Glutamatergic neuron (in vitro differentiated cells): ENCODE measurements at regions not wholly inside any gene's neighbourhood (a gene's known extent, or its start where the extent isn't known, plus 50 kb on each side); places are given as distances from the start of the nearest gene placed in this dataset.

ENCODE experiments used
- DNase-seq: peaks from one replicate; pipeline ENCODE4 v3.0.0; 2022
- H3K27ac Mint-ChIP-seq: one replicate; pipeline ENCODE4 v1.8.0; 2020; ENCODE audit warnings: mild to moderate bottlenecking, mixed read lengths, inconsistent platforms; ENCODE audit not compliant: unreplicated experiment
- H3K27me3 Mint-ChIP-seq: one replicate; pipeline ENCODE4 v1.8.0; 2020; ENCODE audit warnings: mild to moderate bottlenecking, moderate library complexity, mixed read lengths, inconsistent platforms; ENCODE audit not compliant: unreplicated experiment
- H3K36me3 Mint-ChIP-seq: one replicate; pipeline ENCODE4 v1.8.0; 2020; ENCODE audit warnings: mild to moderate bottlenecking, mixed read lengths, inconsistent platforms; ENCODE audit not compliant: unreplicated experiment
- H3K4me1 Mint-ChIP-seq: one replicate; pipeline ENCODE4 v1.8.0; 2020; ENCODE audit warnings: mild to moderate bottlenecking, low read depth, mixed read lengths, inconsistent platforms; ENCODE audit not compliant: unreplicated experiment
- H3K4me3 Mint-ChIP-seq: one replicate; pipeline ENCODE4 v1.8.0; 2020; ENCODE audit warnings: mild to moderate bottlenecking, mixed read lengths, inconsistent platforms; ENCODE audit not compliant: unreplicated experiment
- H3K9me3 Mint-ChIP-seq: one replicate; pipeline ENCODE4 v1.8.0; 2020; ENCODE audit warnings: mild to moderate bottlenecking, moderate library complexity, mixed read lengths, inconsistent platforms; ENCODE audit not compliant: unreplicated experiment
- TF ChIP-seq, protein P1 (sequence below): fragments of 200-600 bp; sonication (generic); IDR thresholded peaks from one replicate; pipeline ENCODE4 v1.5.0; 2021; ENCODE audit not compliant: partially characterized antibody, unreplicated experiment

DNA sequence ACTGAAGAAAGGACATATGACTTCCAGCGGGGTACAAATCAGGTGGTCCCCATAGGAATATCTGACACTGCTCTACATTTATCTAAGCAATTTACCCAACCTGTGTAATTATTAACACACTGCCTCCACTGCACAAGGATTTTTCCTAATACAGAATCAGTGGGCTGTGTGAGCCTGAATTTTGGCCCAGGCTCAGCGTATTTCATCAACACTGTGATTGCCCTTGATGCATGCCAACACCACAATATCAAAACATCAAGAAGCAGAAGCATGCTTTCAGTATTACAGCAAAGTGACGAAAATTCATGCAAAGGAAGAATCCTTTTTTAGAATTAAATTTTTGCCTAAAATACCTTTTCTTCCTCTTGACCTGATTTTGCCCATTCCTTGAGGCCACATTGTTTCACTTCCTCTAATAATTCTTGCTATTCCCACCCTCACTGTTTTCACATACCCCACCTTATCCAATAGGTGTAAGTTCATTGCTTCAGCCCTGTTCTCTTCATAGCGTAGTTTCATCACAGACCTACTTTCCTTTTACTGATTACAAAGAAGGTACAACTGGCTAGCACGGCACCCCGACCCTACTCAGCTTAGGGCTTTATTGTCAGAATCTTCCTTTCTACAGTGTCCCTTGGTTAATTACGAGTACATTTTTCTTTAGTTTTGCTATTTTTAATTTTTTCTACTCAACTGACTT lies 83.7 kb upstream of the PTCHD4 start:
- Mint-ChIP-seq H3K27me3 (no peaks in the 10 kb centered on the region), H3K27ac (no peak overlapping the region), H3K36me3 (no peaks in the 10 kb centered on the region), H3K4me3 (no peak overlapping the region), H3K4me1 (peaks cover under 1% of the 10 kb centered on the region), H3K9me3 (no peaks in the 10 kb centered on the region)
- TF ChIP-seq, protein P1, sequence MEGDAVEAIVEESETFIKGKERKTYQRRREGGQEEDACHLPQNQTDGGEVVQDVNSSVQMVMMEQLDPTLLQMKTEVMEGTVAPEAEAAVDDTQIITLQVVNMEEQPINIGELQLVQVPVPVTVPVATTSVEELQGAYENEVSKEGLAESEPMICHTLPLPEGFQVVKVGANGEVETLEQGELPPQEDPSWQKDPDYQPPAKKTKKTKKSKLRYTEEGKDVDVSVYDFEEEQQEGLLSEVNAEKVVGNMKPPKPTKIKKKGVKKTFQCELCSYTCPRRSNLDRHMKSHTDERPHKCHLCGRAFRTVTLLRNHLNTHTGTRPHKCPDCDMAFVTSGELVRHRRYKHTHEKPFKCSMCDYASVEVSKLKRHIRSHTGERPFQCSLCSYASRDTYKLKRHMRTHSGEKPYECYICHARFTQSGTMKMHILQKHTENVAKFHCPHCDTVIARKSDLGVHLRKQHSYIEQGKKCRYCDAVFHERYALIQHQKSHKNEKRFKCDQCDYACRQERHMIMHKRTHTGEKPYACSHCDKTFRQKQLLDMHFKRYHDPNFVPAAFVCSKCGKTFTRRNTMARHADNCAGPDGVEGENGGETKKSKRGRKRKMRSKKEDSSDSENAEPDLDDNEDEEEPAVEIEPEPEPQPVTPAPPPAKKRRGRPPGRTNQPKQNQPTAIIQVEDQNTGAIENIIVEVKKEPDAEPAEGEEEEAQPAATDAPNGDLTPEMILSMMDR, result no peak
- no peak for DNase-seq

GRCh38 chr6:48188158-48188557 lies 77.2 kb upstream of the PTCHD4 start:
- Mint-ChIP-seq H3K9me3 (peaks cover 1% of the 10 kb centered on the region), H3K4me1 (no peaks in the 10 kb centered on the region), H3K36me3 (no peaks in the 10 kb centered on the region), H3K27ac (no peak overlapping the region), H3K27me3 (peaks cover 2% of the 10 kb centered on the region), H3K4me3 (no peak overlapping the region)
- TF ChIP-seq, protein P1, result no peak
- DNase-seq, result no peak

DNA sequence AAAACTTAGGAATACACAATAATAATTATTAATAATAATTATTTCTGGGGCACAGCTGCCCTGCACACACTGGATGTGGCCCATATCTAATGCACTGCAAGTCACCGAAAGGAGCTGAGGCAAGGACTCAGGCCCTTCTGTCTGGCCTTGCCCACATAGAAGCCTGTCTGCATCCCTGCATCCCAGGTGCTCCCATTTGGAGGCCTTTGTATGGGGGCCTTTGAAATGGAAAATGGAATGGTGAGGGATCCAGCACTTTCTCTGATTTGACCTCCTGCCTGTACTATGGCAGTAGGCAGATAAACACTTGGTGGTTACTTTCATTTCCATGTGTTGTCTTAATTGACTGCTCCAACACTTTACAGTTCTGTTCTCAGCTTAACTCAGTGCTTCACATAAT lies 75.7 kb upstream of the PTCHD4 start:
- no peak overlapping the region for H3K27ac Mint-ChIP-seq
- H3K27me3 Mint-ChIP-seq, result peaks cover 2% of the 10 kb centered on the region
- no peak for DNase-seq
- no peaks in the 10 kb centered on the region for H3K36me3 Mint-ChIP-seq
- TF ChIP-seq, protein P1, result no peak
- H3K9me3 Mint-ChIP-seq, result peaks cover 1% of the 10 kb centered on the region
- no peak overlapping the region for H3K4me3 Mint-ChIP-seq
- H3K4me1 Mint-ChIP-seq, result no peaks in the 10 kb centered on the region

- peaks cover 4% of the 10 kb centered on the region for H3K4me1 Mint-ChIP-seq
- no peak overlapping the region for H3K4me3 Mint-ChIP-seq
- TF ChIP-seq, protein P1, result no peak
- DNase-seq, result no peak
- H3K27ac Mint-ChIP-seq, result no peak overlapping the region
- peaks cover 2% of the 10 kb centered on the region for H3K27me3 Mint-ChIP-seq
- no peaks in the 10 kb centered on the region for H3K36me3 Mint-ChIP-seq
- peaks cover 1% of the 10 kb centered on the region for H3K9me3 Mint-ChIP-seq
Measured at GRCh38 chr6:48184648-48185047, 73.7 kb upstream of the PTCHD4 start.

- no peaks in the 10 kb centered on the region for H3K36me3 Mint-ChIP-seq
- TF ChIP-seq, protein P1, result no peak
- no peak overlapping the region for H3K4me3 Mint-ChIP-seq
- peaks cover 2% of the 10 kb centered on the region for H3K27me3 Mint-ChIP-seq
- no peak overlapping the region for H3K27ac Mint-ChIP-seq
- DNase-seq, result no peak
- H3K4me1 Mint-ChIP-seq, result peaks cover 4% of the 10 kb centered on the region
- peaks cover 1% of the 10 kb centered on the region for H3K9me3 Mint-ChIP-seq
Measured at GRCh38 chr6:48183811-48184605, 73.0 kb upstream of the PTCHD4 start.
